GM23338 (cell line): ENCODE measurements at regions not wholly inside any gene's neighbourhood (a gene's known extent, or its start where the extent isn't known, plus 50 kb on each side); places are given as distances from the start of the nearest gene placed in this dataset.

ENCODE experiments used
- CREB1 ChIP-seq: fragments of 250-450 bp; sonication (Bioruptor Pico); IDR thresholded peaks from 2 replicates; pipeline ENCODE4 v1.5.0; 2020; ENCODE audit warnings: low read depth, mild to moderate bottlenecking, moderate library complexity
- CTCF ChIP-seq, 2 experiments: fragments of 200-600 bp in 1 of 2; sonication (generic) in 1 of 2; conservative IDR thresholded peaks; 2 replicates each; pipeline versions ENCODE4 v1.5.1 to v1.6.1; 2016 to 2017; ENCODE audit warnings: antibody characterized with exemption in 2 of 2, low read depth in 2 of 2, mild to moderate bottlenecking in 2 of 2, moderate library complexity in 1 of 2
- EZH2 ChIP-seq: fragments of 200-600 bp; sonication (generic); IDR thresholded peaks from one replicate; pipeline ENCODE4 v1.8.0; 2017; ENCODE audit warnings: antibody characterized with exemption, mild to moderate bottlenecking, low read depth; ENCODE audit not compliant: unreplicated experiment
- EZH2phosphoT487 ChIP-seq: fragments of 200-600 bp; sonication (generic); IDR thresholded peaks from one replicate; pipeline ENCODE4 v1.8.1; 2018; ENCODE audit warnings: antibody characterized with exemption; ENCODE audit not compliant: unreplicated experiment
- JUNB ChIP-seq: IDR thresholded peaks from one replicate; pipeline ENCODE4 v1.6.1; 2016; ENCODE audit warnings: antibody characterized with exemption; ENCODE audit not compliant: unreplicated experiment
- POLR2AphosphoS5 ChIP-seq: IDR thresholded peaks from 2 replicates; pipeline ENCODE4 v1.6.1; 2016; ENCODE audit warnings: antibody characterized with exemption, low read depth
- TF ChIP-seq, protein P1 (sequence below): IDR thresholded peaks from one replicate; pipeline ENCODE4 v1.6.1; 2018; ENCODE audit warnings: antibody characterized with exemption; ENCODE audit not compliant: unreplicated experiment
- TF ChIP-seq, protein P2 (sequence below): IDR thresholded peaks from 2 replicates; pipeline ENCODE4 v1.6.1; 2016; ENCODE audit warnings: antibody characterized with exemption

GRCh38 chr4:178599521-178599920 lies 1157.3 kb upstream of the AGA start:
- TF ChIP-seq JUNB (no peak), CTCF (conservative IDR thresholded peaks at IDR 0.05; ENCODE audit: low read depth in 2 of 2) (peak; percentile 75 to 80), EZH2 (no peak), POLR2AphosphoS5 (no peak), EZH2phosphoT487 (no peak), CREB1 (CRISPR knock-in tag) (no peak)
- TF ChIP-seq, protein P1, sequence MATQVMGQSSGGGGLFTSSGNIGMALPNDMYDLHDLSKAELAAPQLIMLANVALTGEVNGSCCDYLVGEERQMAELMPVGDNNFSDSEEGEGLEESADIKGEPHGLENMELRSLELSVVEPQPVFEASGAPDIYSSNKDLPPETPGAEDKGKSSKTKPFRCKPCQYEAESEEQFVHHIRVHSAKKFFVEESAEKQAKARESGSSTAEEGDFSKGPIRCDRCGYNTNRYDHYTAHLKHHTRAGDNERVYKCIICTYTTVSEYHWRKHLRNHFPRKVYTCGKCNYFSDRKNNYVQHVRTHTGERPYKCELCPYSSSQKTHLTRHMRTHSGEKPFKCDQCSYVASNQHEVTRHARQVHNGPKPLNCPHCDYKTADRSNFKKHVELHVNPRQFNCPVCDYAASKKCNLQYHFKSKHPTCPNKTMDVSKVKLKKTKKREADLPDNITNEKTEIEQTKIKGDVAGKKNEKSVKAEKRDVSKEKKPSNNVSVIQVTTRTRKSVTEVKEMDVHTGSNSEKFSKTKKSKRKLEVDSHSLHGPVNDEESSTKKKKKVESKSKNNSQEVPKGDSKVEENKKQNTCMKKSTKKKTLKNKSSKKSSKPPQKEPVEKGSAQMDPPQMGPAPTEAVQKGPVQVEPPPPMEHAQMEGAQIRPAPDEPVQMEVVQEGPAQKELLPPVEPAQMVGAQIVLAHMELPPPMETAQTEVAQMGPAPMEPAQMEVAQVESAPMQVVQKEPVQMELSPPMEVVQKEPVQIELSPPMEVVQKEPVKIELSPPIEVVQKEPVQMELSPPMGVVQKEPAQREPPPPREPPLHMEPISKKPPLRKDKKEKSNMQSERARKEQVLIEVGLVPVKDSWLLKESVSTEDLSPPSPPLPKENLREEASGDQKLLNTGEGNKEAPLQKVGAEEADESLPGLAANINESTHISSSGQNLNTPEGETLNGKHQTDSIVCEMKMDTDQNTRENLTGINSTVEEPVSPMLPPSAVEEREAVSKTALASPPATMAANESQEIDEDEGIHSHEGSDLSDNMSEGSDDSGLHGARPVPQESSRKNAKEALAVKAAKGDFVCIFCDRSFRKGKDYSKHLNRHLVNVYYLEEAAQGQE = no peak
- TF ChIP-seq, protein P2, sequence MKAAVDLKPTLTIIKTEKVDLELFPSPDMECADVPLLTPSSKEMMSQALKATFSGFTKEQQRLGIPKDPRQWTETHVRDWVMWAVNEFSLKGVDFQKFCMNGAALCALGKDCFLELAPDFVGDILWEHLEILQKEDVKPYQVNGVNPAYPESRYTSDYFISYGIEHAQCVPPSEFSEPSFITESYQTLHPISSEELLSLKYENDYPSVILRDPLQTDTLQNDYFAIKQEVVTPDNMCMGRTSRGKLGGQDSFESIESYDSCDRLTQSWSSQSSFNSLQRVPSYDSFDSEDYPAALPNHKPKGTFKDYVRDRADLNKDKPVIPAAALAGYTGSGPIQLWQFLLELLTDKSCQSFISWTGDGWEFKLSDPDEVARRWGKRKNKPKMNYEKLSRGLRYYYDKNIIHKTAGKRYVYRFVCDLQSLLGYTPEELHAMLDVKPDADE = no peak
